Duodenal mucosa (tissue), 2 donors: ENCODE measurements at regions not wholly inside any gene's neighbourhood (a gene's known extent, or its start where the extent isn't known, plus 50 kb on each side); places are given as distances from the start of the nearest gene placed in this dataset.

Experiments used
- H3K27ac ChIP-seq: one replicate; pipeline ENCODE4 v1.7.0; 2013; ENCODE audit warnings: low read depth, low read length
- H3K27me3 ChIP-seq, 2 donors: one replicate each; pipeline ENCODE4 v1.7.0; 2013; ENCODE audit warnings: low read length in 2 of 2, control low read depth in 1 of 2; ENCODE audit not compliant: insufficient read depth in 2 of 2, control insufficient read depth in 1 of 2
- H3K36me3 ChIP-seq, 2 donors: one replicate each; pipeline ENCODE4 v1.7.0; 2013; ENCODE audit warnings: low read length in 2 of 2, control low read depth in 1 of 2; ENCODE audit not compliant: insufficient read depth in 2 of 2, control insufficient read depth in 1 of 2
- H3K4me1 ChIP-seq, 2 donors: one replicate each; pipeline ENCODE4 v1.7.0; 2013; ENCODE audit warnings: low read length in 2 of 2, control low read depth in 1 of 2; ENCODE audit not compliant: insufficient read depth in 2 of 2, control insufficient read depth in 1 of 2
- H3K4me3 ChIP-seq, 2 donors: one replicate each; pipeline ENCODE4 v1.7.0; 2013; ENCODE audit warnings: low read length in 2 of 2, low read depth in 1 of 2
- H3K9ac ChIP-seq, 2 donors: one replicate each; pipeline ENCODE4 v1.7.0; 2013; ENCODE audit warnings: low read length in 2 of 2, low read depth in 1 of 2
- H3K9me3 ChIP-seq, 2 donors: one replicate each; pipeline ENCODE4 v1.7.0; 2013; ENCODE audit warnings: low read length in 2 of 2, control low read depth in 1 of 2; ENCODE audit not compliant: control insufficient read depth in 1 of 2

GRCh38 chr1:222165629-222166028 lies 382.3 kb downstream of the HHIPL2 start:
- no peaks in the 10 kb centered on the region for H3K36me3 ChIP-seq
- no peaks in the 10 kb centered on the region for H3K27me3 ChIP-seq
- no peak overlapping the region for H3K27ac ChIP-seq
- no peaks in the 10 kb centered on the region for H3K4me1 ChIP-seq
- no peaks in the 10 kb centered on the region for H3K9me3 ChIP-seq
- no peak overlapping the region for H3K4me3 ChIP-seq
- no peak overlapping the region for H3K9ac ChIP-seq

- no peaks in the 10 kb centered on the region for H3K27me3 ChIP-seq
- no peak overlapping the region for H3K9ac ChIP-seq
- no peaks in the 10 kb centered on the region for H3K9me3 ChIP-seq
- H3K27ac ChIP-seq, result no peak overlapping the region
- H3K36me3 ChIP-seq, result no peaks in the 10 kb centered on the region
- no peak overlapping the region for H3K4me3 ChIP-seq
- no peaks in the 10 kb centered on the region for H3K4me1 ChIP-seq
Measured at GRCh38 chr1:222163895-222164294, 384.0 kb downstream of the HHIPL2 start.

GRCh38 chr1:222161676-222162075 lies 386.2 kb downstream of the HHIPL2 start:
- Histone ChIP-seq H3K4me1 (no peaks in the 10 kb centered on the region), H3K36me3 (no peaks in the 10 kb centered on the region), H3K9me3 (peaks cover 0 to 5% of the 10 kb centered on the region in 2 donors), H3K9ac (no peak overlapping the region), H3K27ac (no peak overlapping the region), H3K27me3 (no peaks in the 10 kb centered on the region), H3K4me3 (no peak overlapping the region)

GRCh38 chr1:222157612-222158011 lies 390.3 kb downstream of the HHIPL2 start:
- Histone ChIP-seq H3K4me3 (no peak overlapping the region), H3K27ac (no peak overlapping the region), H3K9ac (no peak overlapping the region), H3K36me3 (no peaks in the 10 kb centered on the region), H3K27me3 (no peaks in the 10 kb centered on the region), H3K4me1 (no peaks in the 10 kb centered on the region), H3K9me3 (peaks cover 0 to 5% of the 10 kb centered on the region in 2 donors)

- Histone ChIP-seq H3K4me3 (no peak overlapping the region), H3K27me3 (no peaks in the 10 kb centered on the region), H3K9me3 (no peaks in the 10 kb centered on the region), H3K36me3 (no peaks in the 10 kb centered on the region), H3K27ac (no peak overlapping the region), H3K4me1 (no peaks in the 10 kb centered on the region), H3K9ac (no peak overlapping the region)
Measured at GRCh38 chr1:222140206-222140605, 398.3 kb upstream of the DUSP10 start.

GRCh38 chr1:222138095-222138494 lies 396.2 kb upstream of the DUSP10 start:
- Histone ChIP-seq H3K27me3 (no peaks in the 10 kb centered on the region), H3K9me3 (peaks cover 0 to 7% of the 10 kb centered on the region in 2 donors), H3K4me1 (no peaks in the 10 kb centered on the region), H3K4me3 (no peak overlapping the region), H3K9ac (no peak overlapping the region), H3K36me3 (no peaks in the 10 kb centered on the region), H3K27ac (no peak overlapping the region)

- no peaks in the 10 kb centered on the region for H3K4me1 ChIP-seq
- H3K27ac ChIP-seq, result no peak overlapping the region
- H3K9ac ChIP-seq, result no peak overlapping the region
Measured at GRCh38 chr1:222136869-222137268, 395.0 kb upstream of the DUSP10 start.

GRCh38 chr1:222129041-222129440 lies 387.2 kb upstream of the DUSP10 start:
- Histone ChIP-seq H3K27me3 (no peaks in the 10 kb centered on the region), H3K36me3 (no peaks in the 10 kb centered on the region), H3K9me3 (peaks cover 0 to under 1% of the 10 kb centered on the region in 2 donors), H3K27ac (no peak overlapping the region), H3K4me1 (no peaks in the 10 kb centered on the region), H3K9ac (no peak overlapping the region), H3K4me3 (no peak overlapping the region)

More at GRCh38 chr1:222136869-222137268, 395.0 kb upstream of the DUSP10 start:
- no peak overlapping the region for H3K4me3 ChIP-seq
- no peaks in the 10 kb centered on the region for H3K27me3 ChIP-seq
- peaks cover 0 to 7% of the 10 kb centered on the region in 2 donors for H3K9me3 ChIP-seq
- H3K36me3 ChIP-seq, result no peaks in the 10 kb centered on the region

GRCh38 chr1:222127526-222128152 lies 385.8 kb upstream of the DUSP10 start:
- no peaks in the 10 kb centered on the region for H3K36me3 ChIP-seq
- no peak overlapping the region for H3K9ac ChIP-seq
- no peaks in the 10 kb centered on the region for H3K9me3 ChIP-seq
- H3K4me1 ChIP-seq, result no peaks in the 10 kb centered on the region
- H3K4me3 ChIP-seq, result no peak overlapping the region
- no peak overlapping the region for H3K27ac ChIP-seq
- H3K27me3 ChIP-seq, result no peaks in the 10 kb centered on the region

GRCh38 chr1:222127096-222127495 lies 385.2 kb upstream of the DUSP10 start:
- no peaks in the 10 kb centered on the region for H3K9me3 ChIP-seq
- no peak overlapping the region for H3K4me3 ChIP-seq
- no peaks in the 10 kb centered on the region for H3K27me3 ChIP-seq
- no peak overlapping the region for H3K9ac ChIP-seq
- no peaks in the 10 kb centered on the region for H3K4me1 ChIP-seq
- H3K27ac ChIP-seq, result no peak overlapping the region
- no peaks in the 10 kb centered on the region for H3K36me3 ChIP-seq

- H3K4me3 ChIP-seq, result no peak overlapping the region
- no peaks in the 10 kb centered on the region for H3K9me3 ChIP-seq
- H3K36me3 ChIP-seq, result no peaks in the 10 kb centered on the region
- no peaks in the 10 kb centered on the region for H3K27me3 ChIP-seq
- no peak overlapping the region for H3K27ac ChIP-seq
- no peak overlapping the region for H3K9ac ChIP-seq
- no peaks in the 10 kb centered on the region for H3K4me1 ChIP-seq
Measured at GRCh38 chr1:222126052-222126451, 384.2 kb upstream of the DUSP10 start.
